B cell (primary cell): ENCODE measurements at regions not wholly inside any gene's neighbourhood (a gene's known extent, or its start where the extent isn't known, plus 50 kb on each side); places are given as distances from the start of the nearest gene placed in this dataset.

Experiments used
- ATAC-seq: fragments of 200-7000 bp; cut with Tn5 transposase; one replicate; pipeline ENCODE4 v1.10.0; 2021; ENCODE audit warnings: low read depth, mild to moderate bottlenecking, moderate number of reproducible peaks, moderate library complexity
- CTCF ChIA-PET: fragments of 350-600 bp; sonication (Branson Sonifier 250); formaldehyde crosslinking; loops from one replicate; lab custom pipeline; 2021; ENCODE audit warnings: antibody characterized with exemption, inconsistent platforms; lab: Charles Lee
- POLR2A ChIA-PET: fragments of 350-600 bp; sonication (Branson Sonifier 250); formaldehyde crosslinking; loops from one replicate; lab custom pipeline; 2021; ENCODE audit warnings: antibody characterized with exemption; lab: Charles Lee
- DNase-seq: peaks from one replicate; pipeline ENCODE4 v3.0.0; 2013
- H2AFZ ChIP-seq: 2 replicates; pipeline ENCODE4 v1.6.1; 2012; ENCODE audit warnings: mild to moderate bottlenecking, low read depth, low read length; ENCODE audit not compliant: insufficient read depth, poor library complexity, severe bottlenecking
- H3K27ac ChIP-seq, 2 donors: 1 replicate in 1 of 2; 2 replicates in 1 of 2; pipeline ENCODE4 v1.5.1; 2012 to 2013; ENCODE audit warnings: low read length in 2 of 2, mild to moderate bottlenecking in 2 of 2, moderate library complexity in 1 of 2
- H3K27me3 ChIP-seq, 4 experiments: fragments of 200-600 bp in 1 of 4; sonication (generic) in 1 of 4; replicated peaks in 1 of 4; 1 replicate in 2 of 4; 2 replicates in 2 of 4; pipeline versions ENCODE4 v1.6.1 to v1.7.0; 2013 to 2016; ENCODE audit warnings: low read length in 3 of 4, mild to moderate bottlenecking in 2 of 4, mixed read lengths in 1 of 4, moderate library complexity in 1 of 4; ENCODE audit not compliant: insufficient read depth in 4 of 4, control insufficient read depth in 3 of 4; ENCODE audit errors: control extremely low read depth in 1 of 4
- H3K36me3 ChIP-seq, 2 experiments: replicated peaks in 1 of 2; 1 replicate in 1 of 2; 2 replicates in 1 of 2; pipeline versions ENCODE4 v1.6.1 to v1.7.1; 2013; ENCODE audit warnings: low read length in 1 of 2; ENCODE audit not compliant: insufficient read depth in 2 of 2, control insufficient read depth in 1 of 2; ENCODE audit errors: control extremely low read depth in 1 of 2, extremely low read depth in 1 of 2
- H3K4me1 ChIP-seq, 2 donors: fragments of 200-600 bp in 1 of 2; sonication (generic) in 1 of 2; 1 replicate in 1 of 2; 2 replicates in 1 of 2; pipeline versions ENCODE4 v1.5.1 to v1.6.1; 2013 to 2017; ENCODE audit warnings: low read length in 2 of 2; ENCODE audit not compliant: control insufficient read depth in 2 of 2, insufficient read depth in 2 of 2
- H3K4me2 ChIP-seq: replicated peaks from 2 replicates; pipeline ENCODE3; 2012; ENCODE audit warnings: mild to moderate bottlenecking, low read depth, low read length; ENCODE audit not compliant: poor library complexity, severe bottlenecking
- H3K4me3 ChIP-seq, 5 experiments: fragments of 200-600 bp in 1 of 5; sonication (generic) in 1 of 5; 1 replicate in 3 of 5; 2 replicates in 2 of 5; pipeline versions ENCODE4 v1.5.1 to v1.7.0; 2011 to 2016; ENCODE audit warnings: low read length in 4 of 5, mild to moderate bottlenecking in 4 of 5, low read depth in 2 of 5, control low read depth in 1 of 5, moderate library complexity in 1 of 5; ENCODE audit not compliant: insufficient read depth in 1 of 5; ENCODE audit errors: control extremely low read depth in 1 of 5, extremely low read depth in 1 of 5
- H3K79me2 ChIP-seq: fragments of 200-600 bp; sonication (generic); one replicate; pipeline ENCODE4 v1.6.0; 2016; ENCODE audit warnings: low read length; ENCODE audit not compliant: control insufficient read depth, insufficient read depth
- H3K9ac ChIP-seq: fragments of 200-600 bp; sonication (generic); 2 replicates; pipeline ENCODE4 v1.6.1; 2017; ENCODE audit warnings: mild to moderate bottlenecking, low read length, moderate library complexity
- H3K9me3 ChIP-seq, 3 donors: one replicate each; pipeline versions ENCODE4 v1.6.1 to v1.7.1; 2013; ENCODE audit warnings: low read length in 2 of 3; ENCODE audit not compliant: control insufficient read depth in 2 of 3, insufficient read depth in 1 of 3; ENCODE audit errors: control extremely low read depth in 1 of 3
- H4K20me1 ChIP-seq: 2 replicates; pipeline ENCODE4 v1.6.0; 2012; ENCODE audit warnings: mild to moderate bottlenecking, low read length; ENCODE audit not compliant: insufficient read depth, control insufficient read depth, poor library complexity, severe bottlenecking
- H3K27ac Mint-ChIP-seq: one replicate; pipeline ENCODE4 v1.8.0; 2021; ENCODE audit warnings: mixed read lengths
- H3K27me3 Mint-ChIP-seq: one replicate; pipeline ENCODE4 v1.8.0; 2021; ENCODE audit warnings: mixed read lengths
- H3K4me1 Mint-ChIP-seq: one replicate; pipeline ENCODE4 v1.8.0; 2021; ENCODE audit warnings: mixed read lengths
- H3K4me3 Mint-ChIP-seq: one replicate; pipeline ENCODE4 v1.8.0; 2021; ENCODE audit warnings: mixed read lengths
- H3K9me3 Mint-ChIP-seq: one replicate; pipeline ENCODE4 v1.8.0; 2022; ENCODE audit warnings: mixed read lengths; ENCODE audit not compliant: insufficient read depth
- CTCF ChIP-seq: fragments of 200-600 bp; IDR thresholded peaks from one replicate; pipeline ENCODE4 v1.8.0; 2022; ENCODE audit warnings: antibody characterized with exemption, mild to moderate bottlenecking
- EZH2 ChIP-seq: IDR thresholded peaks from 2 replicates; pipeline ENCODE4 v1.6.1; 2012; ENCODE audit warnings: borderline replicate concordance, low read depth, mild to moderate bottlenecking, moderate library complexity, low read length; ENCODE audit not compliant: insufficient read depth, poor library complexity, severe bottlenecking
- WGBS: methylation state at CpG from one replicate; pipeline ENCODE4 v1.1.5; 2013; ENCODE audit warnings: missing lambda C conversion rate; ENCODE audit not compliant: insufficient coverage; 5-methylcytosine and 5-hydroxymethylcytosine counted together
- intact Hi-C: fragments of 100-400 bp; cut with micrococcal nuclease; formaldehyde crosslinking; loops from one replicate; pipeline ENCODE4 v1.10.0; 2022

- H3K27me3 Mint-ChIP-seq, result no peaks in the 10 kb centered on the region
- H3K4me3 Mint-ChIP-seq, result no peak overlapping the region
- no peaks in the 10 kb centered on the region for H3K4me1 ChIP-seq
- no peaks in the 10 kb centered on the region for H3K9me3 ChIP-seq
- intact Hi-C loops, result no loop called here
- ATAC-seq, result no peak
- H4K20me1 ChIP-seq, result no peaks in the 10 kb centered on the region
- no peak overlapping the region for H2AFZ ChIP-seq
- H3K4me2 ChIP-seq, result no peak overlapping the region
- no peaks in the 10 kb centered on the region for H3K4me1 Mint-ChIP-seq
- ChIA-PET CTCF (no interaction called here), POLR2A (no interaction called here)
- no peak for DNase-seq
- H3K27ac ChIP-seq, result no peak overlapping the region
- H3K79me2 ChIP-seq, result no peaks in the 10 kb centered on the region
- H3K27ac Mint-ChIP-seq, result no peak overlapping the region
- H3K9ac ChIP-seq, result no peak overlapping the region
- H3K36me3 ChIP-seq, result no peaks in the 10 kb centered on the region
- H3K4me3 ChIP-seq, result no peak overlapping the region
- peaks cover 0 to 3% (median 0%) of the 10 kb centered on the region in 4 experiments for H3K27me3 ChIP-seq
- no peaks in the 10 kb centered on the region for H3K9me3 Mint-ChIP-seq
- TF ChIP-seq EZH2, result no peak
- no peak for TF ChIP-seq CTCF
- 82% methylated on average over 6 of the region's 12 CpGs for WGBS
Observed at GRCh38 chr13:40236566-40237168, 429.8 kb downstream of the FOXO1 start.

- ATAC-seq (no peak), DNase-seq (no peak)
- CTCF ChIA-PET, result no interaction called here
- Histone ChIP-seq H3K9ac (no peak overlapping the region), H3K27ac (no peak overlapping the region), H3K9me3 (no peaks in the 10 kb centered on the region), H3K27me3 (no peaks in the 10 kb centered on the region), H3K4me1 (no peaks in the 10 kb centered on the region), H3K36me3 (no peaks in the 10 kb centered on the region), H3K79me2 (no peaks in the 10 kb centered on the region), H2AFZ (no peak overlapping the region), H3K4me2 (no peak overlapping the region), H3K4me3 (no peak overlapping the region), H4K20me1 (no peaks in the 10 kb centered on the region)
- Mint-ChIP-seq H3K4me3 (no peak overlapping the region), H3K9me3 (no peaks in the 10 kb centered on the region), H3K27ac (no peak overlapping the region), H3K27me3 (no peaks in the 10 kb centered on the region), H3K4me1 (no peaks in the 10 kb centered on the region)
- intact Hi-C loops, result no loop called here
- WGBS, result 94% methylated on average over 3 of the region's 3 CpGs
- POLR2A ChIA-PET, result no interaction called here
- TF ChIP-seq CTCF (no peak), EZH2 (no peak)
Observed at GRCh38 chr13:40238761-40239160, 427.7 kb downstream of the FOXO1 start.
